GM19043 (cell line): ENCODE measurements at regions not wholly inside any gene's neighbourhood (a gene's known extent, or its start where the extent isn't known, plus 50 kb on each side); places are given as distances from the start of the nearest gene placed in this dataset.
"Not testable (repeated sequence)": the region's sequence is repeated elsewhere in the genome, so short reads cannot be mapped to it uniquely, and the experiment has no call there.

Source experiments
- ATAC-seq: cut with Tn5 transposase; IDR thresholded peaks from one replicate; pipeline ENCODE4 v1.9.1; 2021; ENCODE audit warnings: low read depth; ENCODE audit not compliant: unreplicated experiment

DNA sequence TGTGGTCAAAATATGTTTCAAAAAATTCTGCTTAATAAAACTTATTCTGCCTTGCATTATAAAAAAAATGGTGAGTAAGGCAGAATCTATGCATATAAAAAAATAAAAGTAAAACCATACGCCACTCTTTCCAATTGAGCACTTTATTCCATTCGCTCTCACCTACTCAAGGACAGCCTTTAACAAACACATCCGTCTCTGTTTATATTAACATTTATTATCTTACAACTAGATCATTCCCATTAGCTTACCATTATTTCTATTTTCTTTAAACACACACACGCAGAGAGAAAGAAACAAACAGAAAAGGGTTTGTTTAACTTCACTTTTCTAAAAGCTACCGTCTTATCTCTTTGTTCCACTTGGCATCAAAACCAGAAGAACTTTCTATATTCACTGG, 598.9 kb upstream of the CHRM3 start:
- no peak for ATAC-seq

DNA sequence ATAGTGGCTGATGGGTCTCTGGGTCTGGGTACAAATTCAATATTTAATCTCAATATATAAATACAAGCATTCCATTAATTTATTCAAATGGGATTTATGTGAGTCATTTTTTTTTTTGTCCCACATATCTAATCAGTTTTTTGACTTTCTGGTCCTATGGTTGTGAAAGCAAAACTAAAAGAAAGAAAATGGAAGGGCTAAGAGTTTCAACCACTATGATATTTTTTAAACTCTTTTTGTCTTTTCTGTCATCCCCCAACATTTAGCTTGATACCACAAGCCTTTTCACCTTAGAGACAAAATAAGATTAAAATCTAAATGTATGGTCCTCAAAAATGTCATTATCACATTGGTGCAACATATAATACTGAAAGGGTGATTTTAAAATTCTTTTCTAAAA, 602.7 kb upstream of the CHRM3 start:
- no peak for ATAC-seq

DNA sequence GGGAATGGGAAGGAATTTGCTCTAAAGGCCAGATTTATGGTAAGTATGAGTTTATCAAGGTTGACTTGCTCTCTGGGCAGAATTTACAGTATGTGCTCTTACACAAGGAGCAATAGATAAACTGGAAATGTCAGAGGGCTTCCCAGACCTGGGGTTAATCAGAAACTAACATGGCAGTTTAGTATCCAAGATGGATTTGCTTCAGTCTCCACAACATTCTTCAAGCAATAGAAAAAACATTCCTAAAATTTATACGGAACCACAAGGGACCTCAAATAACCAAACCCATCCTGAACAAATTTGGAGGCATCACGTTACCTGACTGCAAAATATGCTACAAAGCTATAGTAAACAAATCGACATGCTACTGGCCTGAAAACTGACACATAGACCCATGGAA, 606.7 kb upstream of the CHRM3 start:
- no peak for ATAC-seq

DNA sequence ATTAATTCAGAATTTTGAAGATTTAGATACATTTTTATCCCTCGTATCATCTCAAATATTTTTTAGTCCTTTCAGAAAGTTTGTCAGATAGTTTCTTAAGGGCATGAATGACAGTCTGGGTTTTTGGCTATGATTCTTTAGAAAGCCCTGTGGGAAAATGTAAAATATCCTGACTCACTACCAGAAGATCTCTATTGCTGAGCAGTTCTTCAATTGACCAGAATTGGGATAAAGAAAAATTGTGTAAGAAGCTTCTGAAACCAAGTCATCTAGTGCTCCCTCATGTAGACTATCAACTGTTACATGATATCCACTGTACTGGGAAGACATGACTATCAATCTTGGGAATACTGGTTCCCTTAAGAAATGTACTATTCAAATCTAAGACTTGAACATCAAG, 608.3 kb upstream of the CHRM3 start:
- no peak for ATAC-seq

DNA sequence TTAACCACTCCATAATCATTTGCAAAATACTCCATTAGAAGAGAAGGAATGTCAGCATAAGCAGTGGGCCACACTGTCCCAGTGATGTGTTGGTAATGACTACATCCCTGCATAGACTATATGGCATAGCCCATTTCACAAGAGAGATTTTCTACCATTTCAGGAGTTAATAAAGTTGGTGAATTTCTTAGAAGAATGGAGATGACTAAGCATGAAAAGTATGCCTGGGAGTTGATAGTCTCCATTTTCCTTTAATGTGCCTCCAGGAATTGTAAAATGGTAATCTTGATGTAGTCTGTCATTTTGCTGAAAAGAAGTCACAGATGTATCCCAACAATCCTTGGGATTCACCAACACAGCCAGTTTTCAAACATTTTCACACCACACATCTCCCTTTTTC, 608.8 kb upstream of the CHRM3 start:
- no peak for ATAC-seq

DNA sequence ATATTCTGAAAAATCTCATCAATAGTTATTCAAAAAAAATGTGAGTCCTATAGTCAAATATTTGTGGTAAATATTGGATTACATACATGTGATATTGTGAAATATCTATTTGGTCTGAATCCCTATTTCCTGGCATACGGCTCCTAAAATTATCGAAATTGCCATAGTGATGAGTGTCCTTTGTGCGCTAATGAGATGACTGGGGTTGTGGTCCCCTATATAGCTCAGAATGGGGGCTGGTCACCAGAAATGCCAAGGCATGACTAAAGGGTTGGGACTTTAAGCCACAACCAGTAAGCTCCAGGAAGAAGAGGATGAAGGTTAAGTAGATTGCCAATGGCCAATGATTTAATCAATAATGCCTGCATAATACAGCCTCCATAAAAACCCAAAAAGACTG, 610.2 kb upstream of the CHRM3 start:
- ATAC-seq: no peak

DNA sequence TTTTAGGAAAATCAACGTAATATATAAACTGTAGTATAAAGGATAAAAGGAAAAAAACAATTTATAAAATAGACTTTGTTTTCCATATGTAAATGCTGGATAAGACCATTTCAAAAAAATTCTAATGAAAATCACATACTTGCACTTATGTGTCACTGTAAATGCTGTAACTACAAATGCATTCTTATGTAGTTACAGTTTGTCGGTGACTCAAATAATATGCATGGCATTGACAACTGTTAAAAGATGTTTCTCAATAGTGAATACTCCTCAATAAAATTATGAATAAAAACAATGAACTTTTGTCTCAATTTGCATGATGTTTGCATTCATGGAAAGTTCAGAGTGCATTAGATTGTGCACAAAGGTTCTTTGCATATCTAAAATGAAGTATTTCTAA, 614.0 kb upstream of the CHRM3 start:
- ATAC-seq: no peak

DNA sequence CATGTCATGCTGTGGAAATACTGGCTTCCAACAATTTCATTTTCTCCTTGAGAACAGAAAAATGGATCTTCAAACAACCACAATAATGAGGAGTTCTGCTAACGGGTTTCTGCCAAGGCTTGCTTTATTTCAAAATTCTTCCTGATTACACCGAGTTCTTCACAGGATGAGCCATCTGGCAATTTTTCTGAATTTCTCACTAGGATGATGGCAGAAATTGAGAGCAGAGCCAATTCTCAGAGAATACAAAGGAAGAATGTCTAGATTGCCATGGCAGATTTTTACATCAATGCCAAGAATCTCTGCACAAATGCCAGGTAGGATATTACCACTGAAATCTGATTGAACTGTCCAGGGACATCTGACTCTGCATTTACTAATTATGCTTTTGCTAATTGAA, 619.0 kb upstream of the CHRM3 start:
- ATAC-seq: no peak

DNA sequence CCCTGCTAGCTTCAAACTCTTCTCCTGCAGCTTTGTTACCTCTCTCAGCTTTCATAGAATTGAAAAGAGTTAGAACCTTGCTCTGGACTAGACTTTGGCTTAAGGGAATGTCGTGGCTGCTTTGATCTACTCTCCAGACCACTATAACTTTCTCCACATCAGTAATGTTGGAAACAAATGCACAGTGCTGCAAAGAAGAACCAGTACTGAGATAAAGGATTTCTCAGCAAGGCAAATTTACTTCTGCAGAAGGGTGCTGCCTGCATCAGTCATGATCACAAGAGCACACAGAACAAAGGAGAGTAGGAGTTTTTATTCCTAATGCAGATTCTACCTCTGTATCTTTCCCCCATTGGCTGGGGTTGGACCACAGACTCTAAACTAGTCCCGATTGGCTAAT, 621.6 kb upstream of the CHRM3 start:
- no peak for ATAC-seq

DNA sequence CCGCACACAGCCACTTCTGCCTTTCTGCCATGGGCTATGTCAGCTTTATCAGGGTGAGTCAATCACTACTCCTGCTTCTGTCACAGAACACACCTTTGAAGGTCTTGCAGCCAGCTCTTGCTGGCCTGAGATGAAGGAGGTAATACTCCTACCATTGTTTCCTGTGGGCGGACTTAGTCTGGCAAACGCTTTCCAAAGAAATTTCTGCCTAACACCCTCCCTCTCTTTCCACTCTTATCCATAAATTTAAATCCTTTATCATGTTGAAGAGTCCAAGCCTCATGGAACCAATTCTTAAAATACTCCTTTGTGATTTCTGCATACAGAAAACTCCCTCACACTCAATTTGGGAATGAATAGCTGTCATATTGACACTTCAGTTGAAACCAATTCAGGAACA, 633.1 kb upstream of the CHRM3 start:
- ATAC-seq: no peak

DNA sequence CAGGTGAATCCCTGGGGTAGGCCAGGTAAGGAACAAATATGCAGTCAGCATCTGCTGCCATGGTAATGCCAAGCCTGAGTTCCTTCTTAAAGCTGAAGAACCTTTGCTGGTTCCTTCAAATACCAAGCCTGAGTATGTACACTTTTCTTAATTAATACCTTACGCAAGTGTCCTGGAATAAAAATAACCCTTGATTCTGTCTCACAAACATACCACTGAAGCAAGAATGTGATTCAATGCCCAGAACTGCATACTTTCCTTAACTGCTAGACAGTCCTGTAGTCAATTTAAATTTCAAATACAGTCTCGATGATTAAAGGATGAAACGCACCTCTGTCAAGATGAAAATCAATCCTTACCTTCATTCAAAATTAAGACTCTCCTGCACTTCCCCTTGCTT, 634.0 kb upstream of the CHRM3 start:
- no peak for ATAC-seq

DNA sequence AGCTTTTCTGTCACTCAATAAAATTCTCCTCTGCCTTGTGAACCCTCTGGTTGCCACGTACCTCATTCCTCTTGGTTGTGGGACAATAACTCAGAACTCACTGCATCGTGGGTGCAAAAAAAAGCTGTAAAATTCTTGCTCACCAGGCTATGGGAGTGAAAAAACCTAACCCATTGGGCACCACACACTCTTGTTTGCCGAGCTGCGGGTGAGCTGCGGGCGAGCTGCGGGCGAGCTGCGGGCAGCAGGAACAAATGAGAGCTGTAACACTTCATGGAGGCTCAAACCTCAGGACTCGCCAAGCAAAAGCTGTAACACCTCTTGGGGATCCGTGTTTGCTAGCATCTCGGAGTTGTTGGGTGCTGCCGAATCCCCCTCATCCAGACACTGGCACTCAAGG, 641.3 kb upstream of the CHRM3 start:
- ATAC-seq: no peak

DNA sequence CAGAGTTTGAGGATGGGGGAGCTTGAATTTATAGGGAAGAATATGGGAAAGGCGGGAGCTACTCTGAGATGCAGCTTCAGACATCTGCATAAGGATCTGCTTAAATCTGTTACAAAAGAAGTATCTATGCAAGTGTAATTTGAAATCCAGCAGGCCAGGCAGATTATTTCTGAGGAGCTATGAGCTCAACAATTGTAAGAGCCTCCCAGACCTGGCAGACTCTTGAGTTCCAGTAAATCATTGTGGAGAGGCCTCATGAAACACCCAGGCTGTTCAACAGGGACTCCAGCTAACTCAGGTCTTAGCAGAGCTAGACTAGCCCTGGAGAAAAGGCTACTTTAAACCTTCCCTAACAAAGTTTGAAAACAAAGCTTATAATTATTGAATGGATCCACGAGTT, 647.5 kb upstream of the CHRM3 start:
- no peak for ATAC-seq

DNA sequence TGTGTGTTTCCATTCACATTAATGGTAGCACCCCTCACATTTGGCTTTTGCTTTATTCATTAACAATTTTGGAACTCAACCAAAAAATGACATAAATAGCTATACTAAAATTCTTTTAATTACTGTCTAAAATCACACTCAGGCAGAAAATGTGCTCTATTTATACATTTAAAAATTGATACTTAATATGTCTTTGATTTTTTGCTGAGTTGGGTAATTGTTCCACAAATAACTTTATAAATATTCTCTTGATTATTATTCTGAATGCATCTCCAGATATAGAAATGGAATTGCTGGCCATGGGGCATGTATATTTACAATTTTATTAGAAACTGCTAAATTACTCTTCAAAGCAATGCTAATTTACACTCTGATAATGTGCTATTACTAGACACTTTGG, 658.7 kb upstream of the CHRM3 start:
- no peak for ATAC-seq

DNA sequence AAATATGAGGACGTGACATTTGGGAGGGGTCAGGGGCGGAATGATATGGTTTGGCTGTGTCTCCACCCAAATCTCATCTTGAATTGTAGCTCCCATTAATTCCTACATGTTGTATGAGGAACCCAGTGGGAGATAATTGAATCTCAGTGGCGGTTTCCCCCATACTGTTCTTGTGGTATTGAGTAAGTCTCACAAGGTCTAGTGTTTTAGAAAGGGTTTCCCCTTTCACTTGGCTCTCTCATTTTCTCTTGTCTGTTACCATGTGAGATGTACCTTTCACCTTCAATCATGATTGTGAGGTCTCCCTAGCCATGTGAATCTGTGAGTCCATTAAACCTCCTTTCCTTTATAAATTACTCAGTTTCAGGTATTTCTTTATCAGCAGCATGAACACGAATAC, 663.6 kb upstream of the CHRM3 start:
- ATAC-seq: no peak

DNA sequence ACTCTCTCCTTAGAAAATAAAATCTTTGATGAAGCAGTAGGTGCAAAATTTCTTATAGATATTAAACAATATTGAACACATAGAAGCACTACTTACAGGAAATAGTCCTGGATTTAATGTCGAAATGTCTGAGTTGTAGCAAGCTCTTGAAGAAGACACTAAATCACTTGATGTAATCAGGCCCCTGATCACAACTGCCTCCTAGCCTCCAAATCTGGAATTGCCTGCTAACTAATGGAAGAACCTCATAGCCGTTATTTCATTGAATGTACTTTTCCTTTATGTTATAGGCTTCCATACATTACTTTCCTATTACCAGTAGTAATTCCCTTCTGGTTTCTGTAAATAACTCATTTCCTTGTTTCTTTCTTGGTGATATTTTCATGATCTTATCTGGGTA, 675.7 kb upstream of the CHRM3 start:
- no peak for ATAC-seq

DNA sequence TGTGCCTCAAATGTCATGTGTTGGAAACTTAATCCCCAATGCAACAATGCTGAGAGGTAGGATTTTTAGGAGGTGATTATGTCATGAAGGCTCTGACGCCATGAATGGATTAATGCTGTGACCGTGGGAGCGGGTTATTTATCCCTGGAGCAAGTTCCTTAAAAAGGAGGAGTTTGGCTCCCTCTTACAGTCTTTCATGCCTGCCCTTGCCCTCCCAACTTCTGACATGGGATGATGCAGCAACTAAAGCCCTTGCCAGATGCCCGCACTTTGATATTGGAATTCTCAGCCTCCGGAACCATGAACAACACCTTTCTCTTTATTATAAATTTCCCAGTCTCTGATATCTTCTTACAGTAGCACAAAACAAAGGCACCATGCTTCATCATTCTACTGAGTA, 685.3 kb upstream of the CHRM3 start:
- ATAC-seq: no peak

DNA sequence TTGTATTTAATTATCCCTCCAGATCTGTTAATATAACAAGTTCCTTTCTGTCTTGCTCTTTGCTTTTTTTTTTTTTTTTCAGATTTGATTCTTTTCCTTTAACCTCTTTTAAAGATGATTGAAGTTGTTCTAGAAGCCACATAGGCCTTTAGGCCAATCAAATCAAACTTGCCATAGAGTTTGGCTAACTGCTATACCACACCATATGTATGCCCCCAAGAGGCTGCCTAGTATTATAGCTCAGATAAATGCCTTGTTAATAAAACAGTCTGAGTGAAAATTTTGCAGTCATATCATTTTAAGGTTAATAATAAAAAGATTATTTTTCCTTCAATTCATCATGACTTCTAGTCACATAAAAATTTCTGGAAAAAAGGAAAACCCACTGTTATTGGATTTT, 696.0 kb upstream of the CHRM3 start:
- ATAC-seq: no peak

DNA sequence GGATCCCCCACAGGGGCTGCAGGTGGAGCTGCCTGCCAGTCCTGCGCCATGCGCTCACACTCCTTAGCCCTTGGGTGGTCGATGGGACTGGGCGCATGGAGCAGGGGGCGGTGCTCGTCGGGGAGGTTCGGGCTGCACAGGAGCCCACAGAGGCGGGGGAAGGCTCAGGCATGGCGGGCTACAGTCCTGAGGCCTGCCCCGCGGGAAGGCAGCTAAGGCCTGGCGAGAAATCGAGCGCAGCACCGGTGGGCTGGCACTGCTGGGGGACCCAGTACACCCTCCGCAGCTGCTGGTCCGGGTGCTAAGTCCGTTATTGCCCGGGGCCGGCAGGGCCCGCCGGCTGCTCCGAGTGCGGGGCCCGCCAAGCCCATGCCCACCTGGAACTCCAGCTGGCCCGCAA, 701.8 kb upstream of the CHRM3 start:
- ATAC-seq: not testable (repeated sequence)

DNA sequence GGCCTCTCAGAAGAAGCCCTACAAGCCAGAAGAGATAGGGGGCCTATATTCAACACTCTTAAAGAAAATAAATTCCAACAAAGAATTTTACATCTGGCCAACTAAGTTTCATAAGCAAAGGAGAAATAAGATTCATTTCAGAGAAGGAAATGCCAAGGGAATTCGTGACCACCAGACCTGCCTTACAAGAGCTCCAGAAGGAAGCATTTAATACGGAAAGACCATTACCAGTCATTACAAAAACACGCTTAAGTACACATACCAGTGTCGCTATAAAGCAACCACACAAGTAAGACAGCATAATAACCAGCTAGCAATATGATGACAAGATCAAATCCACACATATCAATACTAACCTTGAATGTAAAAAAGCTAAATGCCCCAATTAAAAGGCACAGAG, 704.9 kb upstream of the CHRM3 start:
- ATAC-seq: no peak

DNA sequence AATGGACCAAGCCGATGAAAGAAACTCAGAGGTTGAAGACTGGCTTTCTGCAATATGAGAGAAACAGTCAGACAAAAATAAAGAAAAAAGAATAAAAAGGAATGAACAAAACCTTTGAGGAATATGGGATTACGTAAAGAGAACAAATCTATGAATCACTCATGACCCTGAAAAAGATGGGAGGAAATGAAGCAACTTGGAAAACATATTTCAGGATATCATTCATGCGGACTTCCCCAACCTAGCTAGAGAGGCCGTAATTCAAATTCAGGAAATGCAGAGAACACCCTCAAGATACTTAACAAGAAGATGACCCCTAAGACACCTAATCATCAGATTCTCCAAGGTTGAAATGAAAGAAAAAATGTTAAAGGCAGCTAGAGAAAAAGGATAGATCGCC, 705.3 kb upstream of the CHRM3 start:
- no peak for ATAC-seq

DNA sequence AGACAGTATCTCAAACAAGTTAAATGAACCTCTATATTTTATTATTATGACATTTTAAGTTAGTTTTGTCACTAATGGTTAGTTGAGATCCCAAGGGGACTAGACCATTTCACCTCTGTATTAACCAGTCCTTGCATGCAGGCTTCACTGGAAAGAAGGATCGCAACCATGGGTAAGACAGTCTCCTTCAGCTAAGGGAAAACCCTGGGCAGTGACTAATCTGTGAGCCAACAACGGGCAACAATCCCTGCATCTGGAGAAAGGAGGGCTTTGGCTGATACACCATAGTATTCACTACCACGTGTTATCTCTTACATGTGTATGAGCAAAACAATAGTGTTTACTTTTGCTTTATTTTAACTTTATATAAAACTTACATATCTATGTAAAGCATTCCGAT, 708.8 kb upstream of the CHRM3 start:
- no peak for ATAC-seq

DNA sequence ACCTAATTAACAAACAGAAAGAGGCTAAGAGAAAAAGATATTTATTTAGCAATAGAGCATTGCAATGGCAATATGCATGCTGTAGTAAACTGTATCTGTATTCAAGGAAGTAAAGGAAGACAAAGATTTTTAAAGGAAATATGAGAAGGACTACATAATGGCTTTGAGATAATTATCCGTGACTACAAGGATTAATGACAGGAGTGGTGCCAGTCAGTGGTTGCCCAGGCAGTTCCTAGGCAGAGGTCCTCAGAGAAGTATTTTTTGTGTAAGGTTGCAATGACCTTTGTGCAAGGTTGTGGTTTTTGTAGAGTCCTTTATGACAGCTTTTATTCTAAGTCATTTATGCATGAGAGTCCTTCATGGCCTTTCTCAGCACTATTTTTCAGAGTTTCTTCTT, 711.1 kb upstream of the CHRM3 start:
- ATAC-seq: no peak

DNA sequence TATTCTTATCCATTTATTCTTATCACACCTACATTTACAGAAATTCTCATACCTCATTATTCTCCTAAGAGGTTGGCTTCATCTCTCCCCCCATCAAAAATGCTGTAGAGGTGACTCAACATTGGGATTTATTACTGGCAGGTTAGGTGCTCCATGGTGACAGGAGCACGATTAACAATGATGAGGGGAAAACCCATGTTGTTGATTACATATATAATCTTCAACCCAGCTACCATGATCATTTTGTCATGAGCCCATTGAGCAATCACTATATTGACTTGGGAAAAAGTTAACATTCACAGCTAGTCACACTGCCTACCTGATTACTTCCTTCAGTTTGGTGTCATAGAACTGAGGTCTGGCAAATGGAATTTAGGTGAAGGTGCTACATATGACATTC, 712.1 kb upstream of the CHRM3 start:
- no peak for ATAC-seq
